GM12875 (cell line): ENCODE measurements at regions not wholly inside any gene's neighbourhood (a gene's known extent, or its start where the extent isn't known, plus 50 kb on each side); places are given as distances from the start of the nearest gene placed in this dataset.
A peak's percentile ranks its signal among the peaks of the same experiment; 100 is the strongest.

Source experiments
- H3K4me3 ChIP-seq: one replicate; pipeline ENCODE4 v1.5.1; 2011; ENCODE audit warnings: low read depth, low read length, control low read depth
- TF ChIP-seq, protein P1 (sequence below): IDR thresholded peaks from 2 replicates; pipeline ENCODE4 v1.5.1; 2011; ENCODE audit warnings: low read depth, mild to moderate bottlenecking, control low read depth, inconsistent platforms, low read length, moderate library complexity, borderline replicate concordance; ENCODE audit not compliant: insufficient read depth

DNA sequence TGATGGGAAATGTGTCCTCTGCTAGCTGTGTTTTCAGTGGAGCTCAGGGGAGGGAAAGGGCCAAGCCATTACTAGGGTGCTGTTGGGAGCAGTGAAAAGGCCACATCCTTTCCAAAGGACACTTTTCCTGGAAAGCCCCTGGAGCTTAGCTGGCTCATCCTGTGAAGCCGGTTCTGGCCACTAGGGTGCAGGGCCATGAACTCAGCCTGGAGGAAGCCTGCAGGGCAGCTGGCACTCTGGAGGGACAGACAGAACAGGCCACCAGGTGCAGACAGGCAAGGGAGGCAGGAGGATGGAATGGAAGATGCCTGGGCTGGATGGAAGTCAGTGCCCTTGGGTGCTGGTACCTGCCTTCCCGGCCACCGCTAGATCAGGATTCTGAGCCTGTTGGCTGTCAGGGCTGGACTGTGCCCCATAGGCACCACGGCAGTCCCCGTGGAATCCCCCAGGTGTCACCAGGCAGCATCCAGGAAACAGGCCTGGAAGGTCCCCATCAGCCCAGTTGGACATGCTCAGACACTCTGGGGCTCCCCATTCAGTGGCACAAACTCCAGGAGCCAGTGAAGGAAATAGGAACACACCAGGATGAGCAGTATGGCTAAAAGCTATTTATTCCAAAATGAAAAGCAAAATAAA is 76.2 kb upstream of the C2CD4B start:
- TF ChIP-seq, protein P1, sequence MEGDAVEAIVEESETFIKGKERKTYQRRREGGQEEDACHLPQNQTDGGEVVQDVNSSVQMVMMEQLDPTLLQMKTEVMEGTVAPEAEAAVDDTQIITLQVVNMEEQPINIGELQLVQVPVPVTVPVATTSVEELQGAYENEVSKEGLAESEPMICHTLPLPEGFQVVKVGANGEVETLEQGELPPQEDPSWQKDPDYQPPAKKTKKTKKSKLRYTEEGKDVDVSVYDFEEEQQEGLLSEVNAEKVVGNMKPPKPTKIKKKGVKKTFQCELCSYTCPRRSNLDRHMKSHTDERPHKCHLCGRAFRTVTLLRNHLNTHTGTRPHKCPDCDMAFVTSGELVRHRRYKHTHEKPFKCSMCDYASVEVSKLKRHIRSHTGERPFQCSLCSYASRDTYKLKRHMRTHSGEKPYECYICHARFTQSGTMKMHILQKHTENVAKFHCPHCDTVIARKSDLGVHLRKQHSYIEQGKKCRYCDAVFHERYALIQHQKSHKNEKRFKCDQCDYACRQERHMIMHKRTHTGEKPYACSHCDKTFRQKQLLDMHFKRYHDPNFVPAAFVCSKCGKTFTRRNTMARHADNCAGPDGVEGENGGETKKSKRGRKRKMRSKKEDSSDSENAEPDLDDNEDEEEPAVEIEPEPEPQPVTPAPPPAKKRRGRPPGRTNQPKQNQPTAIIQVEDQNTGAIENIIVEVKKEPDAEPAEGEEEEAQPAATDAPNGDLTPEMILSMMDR: peak; percentile 47; the same call in 1 of the 2 replicates
- H3K4me3 ChIP-seq: no peak overlapping the region

DNA sequence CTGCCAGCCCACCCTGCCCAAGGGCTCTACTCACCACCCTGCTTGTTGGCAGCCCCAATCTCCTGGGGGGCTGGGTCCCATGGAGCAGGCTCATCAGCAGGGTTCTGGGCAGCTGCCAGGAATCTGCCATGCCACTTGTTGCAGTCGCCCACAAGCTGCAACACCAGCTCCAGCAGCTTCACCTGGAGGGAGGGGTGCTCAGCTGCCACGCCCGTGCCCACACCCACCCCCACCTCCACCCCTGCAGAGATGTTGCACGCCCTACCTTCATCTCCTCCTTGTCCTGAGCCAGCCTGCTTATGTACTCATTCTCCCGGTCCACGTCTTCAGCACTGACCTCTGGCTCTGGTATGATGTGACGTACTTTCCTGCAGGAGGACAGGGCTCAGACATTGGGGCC is 77.9 kb upstream of the C2CD4B start:
- no peak overlapping the region for H3K4me3 ChIP-seq
- TF ChIP-seq, protein P1: no peak

DNA sequence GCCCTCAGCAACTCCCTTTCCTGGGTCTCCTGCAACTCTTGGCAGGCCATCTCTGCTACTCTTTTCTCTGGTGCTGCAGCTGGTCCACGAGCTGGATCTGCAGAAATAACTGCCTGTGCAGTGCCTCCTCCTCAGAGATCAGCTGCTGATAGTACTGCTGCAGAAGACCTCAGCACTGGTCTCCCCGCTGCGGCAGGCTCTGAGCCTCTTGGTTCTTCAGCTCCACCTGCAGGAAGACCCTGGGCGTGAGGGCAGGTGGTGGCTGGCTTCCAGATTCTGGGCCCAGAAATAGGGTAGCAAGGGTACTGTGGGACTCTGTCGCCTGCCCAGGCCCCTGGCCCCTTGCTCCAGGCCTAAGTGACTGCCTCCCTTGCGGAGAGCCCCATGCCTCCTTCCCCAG is 79.7 kb upstream of the C2CD4B start:
- H3K4me3 ChIP-seq: no peak overlapping the region
- TF ChIP-seq, protein P1: no peak

GRCh38 chr15:62248277-62248984 is 83.3 kb upstream of the C2CD4B start:
- no peak overlapping the region for H3K4me3 ChIP-seq
- TF ChIP-seq, protein P1: no peak

- H3K4me3 ChIP-seq: no peak overlapping the region
- TF ChIP-seq, protein P1: no peak
Observed at GRCh38 chr15:62249501-62249900, 84.4 kb upstream of the C2CD4B start.

GRCh38 chr15:62250186-62250585 is 85.1 kb upstream of the C2CD4B start:
- no peak overlapping the region for H3K4me3 ChIP-seq
- TF ChIP-seq, protein P1: no peak

- TF ChIP-seq, protein P1: no peak
- H3K4me3 ChIP-seq: no peak overlapping the region
Observed at GRCh38 chr15:62250978-62251377, 85.9 kb upstream of the C2CD4B start.
